OCI-LY7 (cell line): ENCODE measurements at regions not wholly inside any gene's neighbourhood (a gene's known extent, or its start where the extent isn't known, plus 50 kb on each side); places are given as distances from the start of the nearest gene placed in this dataset.

Experiments used
- BruUV-seq: library from RNA; stranded (reverse); fragments of 400-500 nt; replicated peaks from 2 replicates; lab custom pipeline; 2021; lab: Mats Ljungman, UMichigan
- CTCF ChIA-PET: fragments of 300-600 bp; sonication (Branson Sonifier 250); formaldehyde crosslinking; loops from one replicate; lab custom pipeline; 2022; ENCODE audit warnings: antibody characterized with exemption; ENCODE audit not compliant: unreplicated experiment; lab: Charles Lee
- POLR2A ChIA-PET: fragments of 300-600 bp; sonication (Branson Sonifier 250); formaldehyde crosslinking; loops from one replicate; lab custom pipeline; 2022; ENCODE audit warnings: antibody characterized with exemption; lab: Charles Lee
- DNase-seq: peaks from one replicate; pipeline ENCODE4 v3.0.0-alpha.2; 2015; ENCODE audit warnings: low spot score
- H2AFZ ChIP-seq: fragments of 200-600 bp; sonication (generic), shearing (Covaris generic); 2 replicates; pipeline ENCODE4 v1.6.1; 2014; ENCODE audit warnings: mild to moderate bottlenecking, antibody characterized with exemption, low read length, moderate library complexity
- H3K27ac ChIP-seq: fragments of 200-600 bp; sonication (generic); 2 replicates; pipeline ENCODE4 v1.5.1; 2014; ENCODE audit warnings: mixed run types, low read depth, mild to moderate bottlenecking, moderate library complexity, low read length, inconsistent platforms; ENCODE audit not compliant: poor library complexity, severe bottlenecking
- H3K36me3 ChIP-seq: fragments of 200-600 bp; sonication (generic); 2 replicates; pipeline ENCODE4 v1.6.1; 2014; ENCODE audit warnings: mild to moderate bottlenecking, antibody characterized with exemption, low read length, moderate library complexity, mixed read lengths; ENCODE audit not compliant: insufficient read depth
- H3K4me1 ChIP-seq: fragments of 200-600 bp; sonication (generic); 2 replicates; pipeline ENCODE4 v1.5.1; 2014; ENCODE audit warnings: mild to moderate bottlenecking, low read length; ENCODE audit not compliant: insufficient read depth, poor library complexity, severe bottlenecking
- H3K4me2 ChIP-seq: fragments of 200-600 bp; sonication (generic); 2 replicates; pipeline ENCODE4 v1.6.1; 2014; ENCODE audit warnings: mild to moderate bottlenecking, low read length
- H3K4me3 ChIP-seq: fragments of 200-600 bp; sonication (generic); 2 replicates; pipeline ENCODE4 v1.5.1; 2014; ENCODE audit warnings: mild to moderate bottlenecking, low read depth, low read length; ENCODE audit not compliant: poor library complexity, severe bottlenecking
- H3K79me2 ChIP-seq: fragments of 200-600 bp; sonication (generic); 2 replicates; pipeline ENCODE4 v1.6.1; 2016; ENCODE audit warnings: low read depth, mild to moderate bottlenecking, low read length, moderate library complexity, mixed read lengths; ENCODE audit not compliant: insufficient read depth
- H3K9me2 ChIP-seq: fragments of 200-600 bp; sonication (generic); 2 replicates; pipeline ENCODE4 v1.6.1; 2016; ENCODE audit warnings: mild to moderate bottlenecking, low read length, mixed read lengths; ENCODE audit not compliant: insufficient read depth
- H3K9me3 ChIP-seq: fragments of 200-600 bp; sonication (generic); 2 replicates; pipeline ENCODE4 v1.6.1; 2014; ENCODE audit warnings: mild to moderate bottlenecking, mixed run types, low read length, mixed read lengths
- H4K20me1 ChIP-seq: fragments of 200-600 bp; sonication (generic); 2 replicates; pipeline ENCODE4 v1.6.1; 2014; ENCODE audit warnings: mild to moderate bottlenecking, antibody characterized with exemption, low read length, moderate library complexity, mixed read lengths; ENCODE audit not compliant: insufficient read depth
- CTCF ChIP-seq: fragments of 200-600 bp; sonication (generic); conservative IDR thresholded peaks from 2 replicates; pipeline ENCODE4 v1.5.1; 2014; ENCODE audit warnings: mild to moderate bottlenecking, antibody characterized with exemption, low read length, moderate library complexity, mixed read lengths
- EZH2phosphoT487 ChIP-seq: fragments of 200-600 bp; sonication (generic); IDR thresholded peaks from 2 replicates; pipeline ENCODE4 v1.6.1; 2018; ENCODE audit warnings: low read depth, borderline replicate concordance, mild to moderate bottlenecking, mixed run types, antibody characterized with exemption, low read length, moderate library complexity, mixed read lengths
- intact Hi-C: fragments of 100-400 bp; cut with micrococcal nuclease; formaldehyde crosslinking; loops from one replicate; pipeline ENCODE4 v1.10.0; 2022; ENCODE audit not compliant: unreplicated experiment

GRCh38 chr17:14622615-14623101, 321.8 kb downstream of the HS3ST3B1 start:
- ChIA-PET POLR2A (interaction anchor here (0.7 to 1.2 kb wide), 6 partner anchors 17 to 63 kb away, joined by 3 read pairs; no protein-coding TSS in a partner anchor), CTCF (no interaction called here)
- no TSS peak for BruUV-seq
- intact Hi-C loops, result loop anchor here (5.0 kb wide), 2 partner anchors 65 to 265 kb away; no protein-coding TSS in a partner anchor
- TF ChIP-seq CTCF (no peak), EZH2phosphoT487 (no peak)
- H3K9me2 ChIP-seq, result no peaks in the 10 kb centered on the region
- no peaks in the 10 kb centered on the region for H4K20me1 ChIP-seq
- DNase-seq, result peak; percentile 25
- peaks cover 59% of the 10 kb centered on the region for H3K4me1 ChIP-seq
- H3K4me3 ChIP-seq, result peak overlapping the region; percentile 48
- H2AFZ ChIP-seq, result peak overlapping the region; percentile 94
- H3K9me3 ChIP-seq, result no peaks in the 10 kb centered on the region; the same call in 1 of the 2 replicates
- H3K4me2 ChIP-seq, result peak overlapping the region; percentile 78
- H3K27ac ChIP-seq, result peak overlapping the region; percentile 99
- no peaks in the 10 kb centered on the region; the same call in 1 of the 2 replicates for H3K36me3 ChIP-seq
- H3K79me2 ChIP-seq, result no peaks in the 10 kb centered on the region

- peak; percentile 91 for DNase-seq
- H2AFZ ChIP-seq, result peak overlapping the region; percentile 94
- H3K79me2 ChIP-seq, result no peaks in the 10 kb centered on the region
- H3K4me3 ChIP-seq, result peak overlapping the region; percentile 48
- BruUV-seq, result no TSS peak
- H3K36me3 ChIP-seq, result no peaks in the 10 kb centered on the region; the same call in 1 of the 2 replicates
- H4K20me1 ChIP-seq, result no peaks in the 10 kb centered on the region
- no peak for TF ChIP-seq CTCF
- no peak for TF ChIP-seq EZH2phosphoT487
- no peaks in the 10 kb centered on the region for H3K9me2 ChIP-seq
- intact Hi-C loops, result loop anchor here (5.0 kb wide), 2 partner anchors 65 to 265 kb away; no protein-coding TSS in a partner anchor
- no peaks in the 10 kb centered on the region; the same call in 1 of the 2 replicates for H3K9me3 ChIP-seq
- peaks cover 57% of the 10 kb centered on the region for H3K4me1 ChIP-seq
- H3K27ac ChIP-seq, result peak overlapping the region; percentile 99
- POLR2A ChIA-PET, result interaction anchor here (0.6 to 1.2 kb wide), 6 partner anchors 8 to 356 kb away, joined by 3 to 5 read pairs (median 3); no protein-coding TSS in a partner anchor
- CTCF ChIA-PET, result interaction anchor here (0.6 kb wide), 1 partner anchor 63 kb away, joined by 5 read pairs; no protein-coding TSS in a partner anchor
- peak overlapping the region; percentile 78 for H3K4me2 ChIP-seq
Observed at GRCh38 chr17:14621826-14622614, 321.1 kb downstream of the HS3ST3B1 start.
